ENCODE measurements at regions not wholly inside any gene's neighbourhood (a gene's known extent, or its start where the extent isn't known, plus 50 kb on each side); places are given as distances from the start of the nearest gene placed in this dataset.

- TF ChIP-seq POLR2A (IDR thresholded peaks at IDR 0.05): no peak
- TF ChIP-seq EP300 (IDR thresholded peaks at IDR 0.05): no peak
Observed at GRCh38 chr9:95731876-95732275, 143.6 kb upstream of the ERCC6L2 start.
